HG02884 (cell line): ENCODE measurements at regions not wholly inside any gene's neighbourhood (a gene's known extent, or its start where the extent isn't known, plus 50 kb on each side); places are given as distances from the start of the nearest gene placed in this dataset.
"Not testable (repeated sequence)": the region's sequence is repeated elsewhere in the genome, so short reads cannot be mapped to it uniquely, and the experiment has no call there.

Experiments used
- ATAC-seq: cut with Tn5 transposase; IDR thresholded peaks from one replicate; pipeline ENCODE4 v1.9.1; 2021; ENCODE audit warnings: mild to moderate bottlenecking, moderate library complexity; ENCODE audit not compliant: unreplicated experiment

GRCh38 chr6:8361259-8361658 lies 74.1 kb downstream of the SLC35B3 start:
- ATAC-seq = no peak

DNA sequence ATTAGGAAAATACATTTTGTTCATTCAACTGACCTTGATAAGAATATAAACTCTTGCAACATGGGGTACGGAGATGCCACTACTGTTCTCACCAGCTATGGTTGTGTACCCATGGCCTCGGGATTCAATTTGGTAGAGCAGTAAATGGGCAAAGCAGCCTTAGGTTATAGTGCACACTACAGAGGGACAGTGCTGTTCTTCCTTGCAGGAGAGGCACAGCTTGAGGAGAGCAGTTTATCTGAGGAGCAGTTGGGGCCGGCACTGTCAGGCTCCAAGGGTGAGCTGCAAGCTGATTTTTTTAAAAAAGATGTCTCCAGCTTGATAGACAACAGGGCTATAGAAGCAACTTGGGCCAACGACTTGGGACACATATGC lies 82.4 kb downstream of the SLC35B3 start:
- ATAC-seq = no peak

GRCh38 chr6:8352335-8352965 lies 82.9 kb downstream of the SLC35B3 start:
- no peak for ATAC-seq

DNA sequence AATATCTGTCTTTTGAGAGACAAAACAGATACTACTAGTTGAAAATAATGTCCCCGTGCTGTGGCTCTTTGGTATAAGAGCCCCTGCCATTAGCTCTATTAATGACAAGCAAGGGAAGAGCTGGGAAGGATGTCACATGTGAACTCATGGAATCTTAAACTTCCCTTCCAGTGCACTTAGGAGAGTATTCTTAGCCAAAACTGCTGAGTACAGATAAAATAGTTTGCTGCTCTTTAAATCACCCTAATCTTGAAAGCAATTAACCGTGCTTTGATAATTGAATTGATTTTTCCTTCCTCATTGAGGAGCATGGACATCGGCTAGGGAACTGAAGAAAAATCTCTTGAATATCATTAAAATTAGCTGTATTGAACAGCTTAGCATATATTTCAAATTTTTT lies 91.7 kb downstream of the SLC35B3 start:
- no peak for ATAC-seq

- no peak for ATAC-seq
These were observed 93.0 kb downstream of the SLC35B3 start for GRCh38 chr6:8342241-8342819.

- ATAC-seq = no peak
These were observed 98.2 kb downstream of the SLC35B3 start for GRCh38 chr6:8337147-8337546.

GRCh38 chr6:8336406-8337057 lies 98.8 kb downstream of the SLC35B3 start:
- no peak for ATAC-seq

GRCh38 chr6:8335896-8336295 lies 99.4 kb downstream of the SLC35B3 start:
- no peak for ATAC-seq

- no peak for ATAC-seq
These were observed 100.0 kb downstream of the SLC35B3 start for GRCh38 chr6:8335381-8335780.

DNA sequence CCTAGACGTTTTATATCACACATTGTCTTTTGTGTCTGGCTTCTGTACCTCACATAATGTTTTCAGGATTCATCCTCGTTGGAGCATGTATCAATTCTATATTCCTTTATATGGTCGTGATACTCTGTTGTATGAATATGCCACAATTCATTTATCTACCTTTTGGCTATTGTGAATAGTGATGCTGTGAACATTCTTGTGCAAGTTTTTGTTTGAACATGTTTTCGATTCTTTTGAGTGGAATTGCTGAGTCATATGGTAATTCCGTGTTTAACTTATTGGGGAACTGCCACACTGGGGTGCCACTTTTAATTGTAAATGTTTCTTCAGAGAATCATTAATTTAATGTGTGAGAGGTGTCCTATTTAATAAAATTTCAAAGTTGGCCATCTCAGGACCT lies 101.2 kb downstream of the SLC35B3 start:
- no peak for ATAC-seq

DNA sequence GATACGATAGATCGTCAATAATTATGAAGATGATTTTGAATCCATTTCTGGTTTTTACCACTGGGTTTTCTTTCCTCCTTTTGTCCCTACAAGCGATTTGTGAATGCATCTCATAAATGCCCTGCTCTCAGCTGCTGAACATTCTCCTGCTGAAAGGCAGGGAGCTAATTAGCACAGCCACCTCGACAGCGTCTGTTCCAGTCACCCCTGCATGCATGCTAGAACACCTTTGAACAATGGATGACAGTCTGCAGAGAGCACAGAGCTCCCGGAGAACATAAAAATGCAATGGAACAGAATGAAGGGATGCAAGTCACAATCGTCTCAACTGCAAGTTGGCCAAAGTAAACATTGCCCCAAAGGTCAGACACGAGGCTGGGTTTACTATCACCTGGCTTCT lies 105.8 kb downstream of the SLC35B3 start:
- ATAC-seq = no peak

DNA sequence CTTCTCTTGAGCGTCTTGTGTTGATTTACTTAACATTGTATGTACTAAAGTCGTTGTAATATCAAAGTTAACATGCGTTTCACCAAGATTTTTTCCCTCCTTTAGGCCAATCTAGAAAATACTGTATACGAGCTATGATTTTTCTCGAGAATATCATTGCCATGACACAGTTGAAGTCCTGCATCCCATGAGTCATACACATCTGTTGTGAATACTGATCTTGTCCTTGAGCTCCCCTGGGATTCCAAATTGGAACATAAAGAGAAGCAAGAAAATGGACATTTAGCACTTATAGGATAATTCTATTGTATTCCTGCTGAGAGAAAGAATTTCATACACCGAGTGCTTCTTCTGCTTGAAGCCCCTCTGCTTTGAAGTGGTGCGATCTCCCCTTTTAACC lies 109.6 kb downstream of the SLC35B3 start:
- no peak for ATAC-seq

DNA sequence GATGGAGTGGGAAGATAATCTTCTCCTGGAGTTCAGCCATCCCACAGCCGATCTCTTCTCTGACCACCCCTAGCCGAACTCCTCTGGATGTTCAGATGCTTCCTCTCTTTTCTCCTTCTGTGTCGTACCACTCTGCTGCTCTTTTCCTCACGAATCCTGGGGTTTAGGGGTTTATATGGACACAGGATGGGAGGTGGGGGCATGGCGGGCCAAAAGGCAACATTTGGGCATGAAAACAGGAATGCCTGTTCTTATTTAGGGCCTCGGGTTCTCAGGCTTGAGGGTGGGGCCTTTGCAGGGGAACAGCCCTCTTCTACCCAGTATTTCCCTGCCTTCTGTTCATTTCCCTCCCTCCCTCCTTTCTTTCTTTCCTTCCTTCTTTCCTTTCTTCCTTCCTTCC lies 112.7 kb downstream of the SLC35B3 start:
- no peak for ATAC-seq

- ATAC-seq = no peak
These were observed 113.5 kb downstream of the SLC35B3 start for GRCh38 chr6:8321671-8322404.

DNA sequence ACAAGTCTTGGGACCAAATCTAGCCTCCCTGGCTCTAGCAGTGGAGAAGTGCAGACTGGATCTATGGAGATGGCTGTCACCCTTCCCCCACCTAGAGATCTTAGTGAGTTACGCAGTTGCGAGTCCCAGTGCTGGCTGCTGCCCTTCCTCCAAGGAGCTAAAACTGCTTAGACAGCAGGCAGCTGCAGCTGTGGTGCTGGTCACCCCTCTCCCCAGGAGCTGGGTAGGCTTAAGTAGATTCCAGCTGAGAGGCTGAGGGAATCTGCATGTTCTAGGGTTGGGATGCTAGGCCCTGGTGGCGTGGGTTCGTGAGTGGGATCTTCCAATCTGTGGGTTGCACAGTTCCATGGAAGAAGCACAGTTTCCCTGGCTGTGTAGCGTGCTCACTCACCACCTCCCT lies 120.2 kb downstream of the SLC35B3 start:
- no peak for ATAC-seq

DNA sequence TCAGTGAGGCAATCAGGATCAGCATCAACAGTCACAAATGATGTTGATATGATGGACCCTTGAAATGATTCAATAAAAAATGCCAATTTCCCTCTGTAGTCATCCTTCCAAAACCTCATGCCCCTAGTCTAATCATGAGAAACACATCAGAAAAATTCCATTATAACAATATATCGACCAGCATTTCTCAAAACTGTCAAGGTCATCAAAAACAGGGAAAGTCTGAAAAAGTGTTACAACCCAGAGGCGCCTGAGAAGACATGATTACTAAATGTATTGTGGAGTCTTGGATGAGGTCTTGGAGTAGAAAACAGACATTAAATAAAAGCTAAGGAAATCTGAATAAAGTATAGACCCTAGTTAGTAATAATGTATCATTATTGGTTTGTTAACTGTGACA lies 133.8 kb downstream of the SLC35B3 start:
- ATAC-seq = no peak

DNA sequence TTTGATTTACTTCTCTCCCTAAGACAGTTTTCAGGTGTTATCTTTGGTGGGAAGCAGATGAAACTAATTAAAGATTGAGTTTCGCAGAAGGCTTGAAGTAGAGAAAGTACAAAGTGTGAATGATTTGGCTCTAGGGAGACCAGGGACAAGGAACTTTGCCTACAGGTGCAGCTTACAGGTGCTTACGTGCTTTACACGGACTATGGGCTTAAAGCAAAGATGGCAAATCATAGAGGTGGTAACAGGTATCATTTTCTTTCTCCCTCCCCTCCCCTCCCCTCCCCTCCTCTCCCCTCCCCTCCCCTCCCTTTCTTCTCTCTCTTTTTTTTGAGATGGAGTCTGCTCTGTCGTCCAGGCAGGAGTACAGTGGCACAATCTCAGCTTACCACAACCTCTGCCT lies 136.3 kb downstream of the SLC35B3 start:
- no peak for ATAC-seq

DNA sequence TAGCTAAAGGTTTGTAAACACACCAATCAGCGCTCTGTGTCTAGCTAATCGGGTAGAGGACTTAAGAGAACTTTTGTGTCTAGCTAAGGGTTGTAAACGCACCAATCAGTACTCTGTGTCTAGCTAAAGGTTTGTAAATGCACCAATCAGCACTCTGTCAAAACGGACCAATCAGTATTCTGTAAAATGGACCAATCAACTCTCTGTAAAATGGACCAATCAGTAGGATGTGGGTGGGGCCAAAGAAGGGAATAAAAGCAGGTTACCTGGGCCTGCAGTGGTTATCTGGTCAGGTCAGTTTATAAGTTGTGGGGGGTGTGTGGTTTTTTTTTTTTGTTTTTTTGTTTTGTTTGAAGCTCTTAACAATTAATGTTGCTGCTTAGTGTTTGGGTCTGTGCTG lies 152.4 kb downstream of the SLC35B3 start:
- not testable (repeated sequence) for ATAC-seq

- ATAC-seq = no peak
These were observed 153.0 kb downstream of the SLC35B3 start for GRCh38 chr6:8282380-8282779.

- no peak for ATAC-seq
These were observed 156.1 kb downstream of the SLC35B3 start for GRCh38 chr6:8279041-8279805.

- no peak for ATAC-seq
These were observed 156.8 kb downstream of the SLC35B3 start for GRCh38 chr6:8278562-8278961.
